Activated T-cell treated with anti-CD3 and anti-CD28 coated beads for 4 hours (primary cell): ENCODE measurements at regions not wholly inside any gene's neighbourhood (a gene's known extent, or its start where the extent isn't known, plus 50 kb on each side); places are given as distances from the start of the nearest gene placed in this dataset.

Experiments used
- DNase-seq: peaks from one replicate; pipeline ENCODE4 v3.0.0-alpha.2; 2020

- no peak for DNase-seq
Measured at GRCh38 chr6:156398371-156398770, 378.8 kb upstream of the ARID1B start.

GRCh38 chr6:156396791-156397418 lies 380.3 kb upstream of the ARID1B start:
- DNase-seq: no peak

GRCh38 chr6:156396068-156396771 lies 381.0 kb upstream of the ARID1B start:
- DNase-seq: no peak

- DNase-seq: no peak
Measured at GRCh38 chr6:156395276-156395675, 381.9 kb upstream of the ARID1B start.

GRCh38 chr6:156392648-156393047 lies 384.5 kb upstream of the ARID1B start:
- DNase-seq: no peak

GRCh38 chr6:156391977-156392376 lies 385.2 kb upstream of the ARID1B start:
- DNase-seq: no peak

GRCh38 chr6:156391061-156391672 lies 386.0 kb upstream of the ARID1B start:
- DNase-seq: no peak

- DNase-seq: no peak
Measured at GRCh38 chr6:156390621-156391020, 386.6 kb upstream of the ARID1B start.

GRCh38 chr6:156389296-156389695 lies 387.9 kb upstream of the ARID1B start:
- no peak for DNase-seq

GRCh38 chr6:156387472-156387871 lies 389.7 kb upstream of the ARID1B start:
- no peak for DNase-seq

GRCh38 chr6:156383059-156383458 lies 394.1 kb upstream of the ARID1B start:
- no peak for DNase-seq

- no peak for DNase-seq
Measured at GRCh38 chr6:156379392-156380289, 397.5 kb upstream of the ARID1B start.

- no peak for DNase-seq
Measured at GRCh38 chr6:156378853-156379252, 398.3 kb upstream of the ARID1B start.

GRCh38 chr6:156376091-156376490 lies 401.1 kb upstream of the ARID1B start:
- no peak for DNase-seq

GRCh38 chr6:156359912-156360311 lies 417.3 kb upstream of the ARID1B start:
- no peak for DNase-seq

- no peak for DNase-seq
Measured at GRCh38 chr6:156352861-156353260, 424.3 kb upstream of the ARID1B start.

- no peak for DNase-seq
Measured at GRCh38 chr6:156351346-156351966, 425.7 kb upstream of the ARID1B start.

GRCh38 chr6:156350337-156350736 lies 426.8 kb upstream of the ARID1B start:
- DNase-seq: no peak

- no peak for DNase-seq
Measured at GRCh38 chr6:156348849-156349248, 428.3 kb upstream of the ARID1B start.

- DNase-seq: no peak
Measured at GRCh38 chr6:156348424-156348823, 428.8 kb upstream of the ARID1B start.

- DNase-seq: no peak
Measured at GRCh38 chr6:156347656-156348055, 429.5 kb upstream of the ARID1B start.

GRCh38 chr6:156347246-156347645 lies 429.9 kb upstream of the ARID1B start:
- no peak for DNase-seq

- no peak for DNase-seq
Measured at GRCh38 chr6:156345700-156346099, 431.5 kb upstream of the ARID1B start.
